HG02798 (cell line): ENCODE measurements at regions not wholly inside any gene's neighbourhood (a gene's known extent, or its start where the extent isn't known, plus 50 kb on each side); places are given as distances from the start of the nearest gene placed in this dataset.

Experiments
- ATAC-seq: cut with Tn5 transposase; IDR thresholded peaks from one replicate; pipeline ENCODE4 v1.9.1; 2021; ENCODE audit warnings: mild to moderate bottlenecking; ENCODE audit not compliant: unreplicated experiment, poor library complexity

- no peak for ATAC-seq
Observed at GRCh38 chr18:67072791-67073190, 443.7 kb downstream of the DSEL start.

- ATAC-seq: no peak
Observed at GRCh38 chr18:67068608-67069007, 447.9 kb downstream of the DSEL start.

- no peak for ATAC-seq
Observed at GRCh38 chr18:67047334-67047733, 443.4 kb upstream of the CDH19 start.

- no peak for ATAC-seq
Observed at GRCh38 chr18:67043276-67043675, 439.4 kb upstream of the CDH19 start.

- ATAC-seq: no peak
Observed at GRCh38 chr18:67041334-67041733, 437.4 kb upstream of the CDH19 start.

GRCh38 chr18:67035026-67035425, 431.1 kb upstream of the CDH19 start:
- ATAC-seq: no peak

- ATAC-seq: no peak
Observed at GRCh38 chr18:67023059-67023458, 419.2 kb upstream of the CDH19 start.

- ATAC-seq: no peak
Observed at GRCh38 chr18:67010919-67011318, 407.0 kb upstream of the CDH19 start.

- ATAC-seq: no peak
Observed at GRCh38 chr18:67007999-67008398, 404.1 kb upstream of the CDH19 start.

GRCh38 chr18:67007085-67007484, 403.2 kb upstream of the CDH19 start:
- ATAC-seq: no peak

GRCh38 chr18:67001052-67001451, 397.2 kb upstream of the CDH19 start:
- ATAC-seq: no peak

- no peak for ATAC-seq
Observed at GRCh38 chr18:66999003-66999402, 395.1 kb upstream of the CDH19 start.

GRCh38 chr18:66995270-66995669, 391.4 kb upstream of the CDH19 start:
- ATAC-seq: no peak

GRCh38 chr18:66994790-66995189, 390.9 kb upstream of the CDH19 start:
- no peak for ATAC-seq

- ATAC-seq: no peak
Observed at GRCh38 chr18:66993492-66993891, 389.6 kb upstream of the CDH19 start.

- no peak for ATAC-seq
Observed at GRCh38 chr18:66990909-66991308, 387.0 kb upstream of the CDH19 start.

- no peak for ATAC-seq
Observed at GRCh38 chr18:66979009-66979408, 375.1 kb upstream of the CDH19 start.

- no peak for ATAC-seq
Observed at GRCh38 chr18:66972681-66973080, 368.8 kb upstream of the CDH19 start.

GRCh38 chr18:66971960-66972359, 368.1 kb upstream of the CDH19 start:
- ATAC-seq: no peak

GRCh38 chr18:66966171-66966570, 362.3 kb upstream of the CDH19 start:
- no peak for ATAC-seq

- ATAC-seq: no peak
Observed at GRCh38 chr18:66958309-66958708, 354.4 kb upstream of the CDH19 start.

- no peak for ATAC-seq
Observed at GRCh38 chr18:66951750-66952149, 347.9 kb upstream of the CDH19 start.

- ATAC-seq: no peak
Observed at GRCh38 chr18:66949419-66949818, 345.5 kb upstream of the CDH19 start.
